ENCODE measurements at regions not wholly inside any gene's neighbourhood (a gene's known extent, or its start where the extent isn't known, plus 50 kb on each side); places are given as distances from the start of the nearest gene placed in this dataset.

- POLR2A ChIA-PET = no interaction called here
- no peak for DNase-seq (ENCODE audit: low spot score)
- CTCF ChIA-PET = no interaction called here
- no peak overlapping the region for H3K4me3 Mint-ChIP-seq
- ATAC-seq = no peak
- H3K27ac Mint-ChIP-seq = no peak overlapping the region
- peaks cover 20% of the 10 kb centered on the region for H3K36me3 Mint-ChIP-seq
- peaks cover 40% of the 10 kb centered on the region for H3K9me3 Mint-ChIP-seq
- no peak for TF ChIP-seq RELA (CRISPR knock-in tag; IDR thresholded peaks at IDR 0.05; ENCODE audit: borderline replicate concordance)
- no peak for TF ChIP-seq ATF1 (CRISPR knock-in tag; IDR thresholded peaks at IDR 0.05)
- TF ChIP-seq OVOL2 (CRISPR knock-in tag; IDR thresholded peaks at IDR 0.05; ENCODE audit: borderline replicate concordance) = no peak
- TF ChIP-seq AFF4 (CRISPR knock-in tag; IDR thresholded peaks at IDR 0.05; ENCODE audit: borderline replicate concordance) = no peak
- TF ChIP-seq PRRX2 (CRISPR knock-in tag; IDR thresholded peaks at IDR 0.05) = no peak
- TF ChIP-seq, protein P1, sequence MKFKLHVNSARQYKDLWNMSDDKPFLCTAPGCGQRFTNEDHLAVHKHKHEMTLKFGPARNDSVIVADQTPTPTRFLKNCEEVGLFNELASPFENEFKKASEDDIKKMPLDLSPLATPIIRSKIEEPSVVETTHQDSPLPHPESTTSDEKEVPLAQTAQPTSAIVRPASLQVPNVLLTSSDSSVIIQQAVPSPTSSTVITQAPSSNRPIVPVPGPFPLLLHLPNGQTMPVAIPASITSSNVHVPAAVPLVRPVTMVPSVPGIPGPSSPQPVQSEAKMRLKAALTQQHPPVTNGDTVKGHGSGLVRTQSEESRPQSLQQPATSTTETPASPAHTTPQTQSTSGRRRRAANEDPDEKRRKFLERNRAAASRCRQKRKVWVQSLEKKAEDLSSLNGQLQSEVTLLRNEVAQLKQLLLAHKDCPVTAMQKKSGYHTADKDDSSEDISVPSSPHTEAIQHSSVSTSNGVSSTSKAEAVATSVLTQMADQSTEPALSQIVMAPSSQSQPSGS (CRISPR knock-in tag; IDR thresholded peaks at IDR 0.05; ENCODE audit: borderline replicate concordance, low read depth) = no peak
- TF ChIP-seq, protein P2, sequence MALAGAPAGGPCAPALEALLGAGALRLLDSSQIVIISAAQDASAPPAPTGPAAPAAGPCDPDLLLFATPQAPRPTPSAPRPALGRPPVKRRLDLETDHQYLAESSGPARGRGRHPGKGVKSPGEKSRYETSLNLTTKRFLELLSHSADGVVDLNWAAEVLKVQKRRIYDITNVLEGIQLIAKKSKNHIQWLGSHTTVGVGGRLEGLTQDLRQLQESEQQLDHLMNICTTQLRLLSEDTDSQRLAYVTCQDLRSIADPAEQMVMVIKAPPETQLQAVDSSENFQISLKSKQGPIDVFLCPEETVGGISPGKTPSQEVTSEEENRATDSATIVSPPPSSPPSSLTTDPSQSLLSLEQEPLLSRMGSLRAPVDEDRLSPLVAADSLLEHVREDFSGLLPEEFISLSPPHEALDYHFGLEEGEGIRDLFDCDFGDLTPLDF (CRISPR knock-in tag; IDR thresholded peaks at IDR 0.05) = no peak
- TF ChIP-seq ZNF219 (CRISPR knock-in tag; IDR thresholded peaks at IDR 0.05; ENCODE audit: borderline replicate concordance) = no peak
- TF ChIP-seq FOXP4 (CRISPR knock-in tag; IDR thresholded peaks at IDR 0.05) = no peak
- no peak for TF ChIP-seq ATF6 (CRISPR knock-in tag; IDR thresholded peaks at IDR 0.05)
- no peak for TF ChIP-seq FOXJ3 (CRISPR knock-in tag; IDR thresholded peaks at IDR 0.05; ENCODE audit: borderline replicate concordance)
- H3K4me1 Mint-ChIP-seq = no peaks in the 10 kb centered on the region
- H3K27me3 Mint-ChIP-seq (ENCODE audit: low read depth) = no peaks in the 10 kb centered on the region
Observed at GRCh38 chr10:120700426-120700825, 150.7 kb upstream of the WDR11 start.

GRCh38 chr10:120701381-120701780 is 149.8 kb upstream of the WDR11 start:
- Mint-ChIP-seq H3K4me1 (no peaks in the 10 kb centered on the region), H3K36me3 (peaks cover 20% of the 10 kb centered on the region), H3K27me3 (ENCODE audit: low read depth) (no peaks in the 10 kb centered on the region), H3K9me3 (peaks cover 31% of the 10 kb centered on the region), H3K4me3 (no peak overlapping the region), H3K27ac (no peak overlapping the region)
- POLR2A ChIA-PET = no interaction called here
- DNase-seq (ENCODE audit: low spot score) (no peak), ATAC-seq (no peak)
- CTCF ChIA-PET = no interaction called here
- TF ChIP-seq SMAD3 (CRISPR knock-in tag; IDR thresholded peaks at IDR 0.05; ENCODE audit: borderline replicate concordance) (no peak), FOXK1 (CRISPR knock-in tag; IDR thresholded peaks at IDR 0.05) (no peak), MXD4 (CRISPR knock-in tag; IDR thresholded peaks at IDR 0.05; ENCODE audit: borderline replicate concordance) (no peak), NFE2L1 (CRISPR knock-in tag; IDR thresholded peaks at IDR 0.05) (no peak), EMX1 (CRISPR knock-in tag; IDR thresholded peaks at IDR 0.05) (no peak), IRF1 (CRISPR knock-in tag; IDR thresholded peaks at IDR 0.05) (no peak), NFYB (CRISPR knock-in tag; conservative IDR thresholded peaks at IDR 0.05; ENCODE audit: low read depth) (no peak), OVOL2 (CRISPR knock-in tag; IDR thresholded peaks at IDR 0.05; ENCODE audit: borderline replicate concordance) (no peak), RORB (CRISPR knock-in tag; IDR thresholded peaks at IDR 0.05) (no peak), TP53 (CRISPR knock-in tag; IDR thresholded peaks at IDR 0.05) (no peak), ETV6 (CRISPR knock-in tag; IDR thresholded peaks at IDR 0.05) (no peak)
- TF ChIP-seq, protein P3, sequence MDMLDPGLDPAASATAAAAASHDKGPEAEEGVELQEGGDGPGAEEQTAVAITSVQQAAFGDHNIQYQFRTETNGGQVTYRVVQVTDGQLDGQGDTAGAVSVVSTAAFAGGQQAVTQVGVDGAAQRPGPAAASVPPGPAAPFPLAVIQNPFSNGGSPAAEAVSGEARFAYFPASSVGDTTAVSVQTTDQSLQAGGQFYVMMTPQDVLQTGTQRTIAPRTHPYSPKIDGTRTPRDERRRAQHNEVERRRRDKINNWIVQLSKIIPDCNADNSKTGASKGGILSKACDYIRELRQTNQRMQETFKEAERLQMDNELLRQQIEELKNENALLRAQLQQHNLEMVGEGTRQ (CRISPR knock-in tag; IDR thresholded peaks at IDR 0.05) = no peak
